Cardiac muscle cell (in vitro differentiated cells and primary cell): ENCODE measurements at regions not wholly inside any gene's neighbourhood (a gene's known extent, or its start where the extent isn't known, plus 50 kb on each side); places are given as distances from the start of the nearest gene placed in this dataset.

Source experiments
- DNase-seq, 2 donors: peaks; one replicate each; pipeline versions ENCODE4 v3.0.0 to v3.0.0-alpha.2; 2010 to 2017; ENCODE audit warnings: low read depth in 1 of 2, low spot score in 1 of 2
- H3K27ac ChIP-seq: fragments of 200-600 bp; sonication (generic); 2 replicates; pipeline ENCODE4 v1.5.1; 2016
- H3K27me3 ChIP-seq: fragments of 200-600 bp; sonication (generic); 2 replicates; pipeline ENCODE4 v1.6.0; 2016; ENCODE audit warnings: control low read depth
- H3K36me3 ChIP-seq: fragments of 200-600 bp; sonication (generic); 2 replicates; pipeline ENCODE4 v1.5.1; 2016; ENCODE audit warnings: control low read depth
- H3K4me1 ChIP-seq: fragments of 200-600 bp; sonication (generic); 2 replicates; pipeline ENCODE4 v1.8.1; 2017; ENCODE audit warnings: low read depth, mild to moderate bottlenecking, mixed run types
- H3K4me3 ChIP-seq: fragments of 200-600 bp; sonication (generic); 2 replicates; pipeline ENCODE4 v1.5.1; 2016; ENCODE audit warnings: mild to moderate bottlenecking
- H3K9me3 ChIP-seq: fragments of 200-600 bp; sonication (generic); 2 replicates; pipeline ENCODE4 v1.5.1; 2017; ENCODE audit warnings: low read depth, mild to moderate bottlenecking, control low read depth
- CTCF ChIP-seq: IDR thresholded peaks from 2 replicates; pipeline ENCODE4 v1.5.1; 2012; ENCODE audit warnings: low read depth, mild to moderate bottlenecking, low read length

- no peak for TF ChIP-seq CTCF
- H3K4me3 ChIP-seq, result no peak overlapping the region
- no peaks in the 10 kb centered on the region for H3K9me3 ChIP-seq
- DNase-seq, result no peak
- H3K27ac ChIP-seq, result no peak overlapping the region
- H3K4me1 ChIP-seq, result no peaks in the 10 kb centered on the region
- H3K27me3 ChIP-seq, result no peaks in the 10 kb centered on the region
- H3K36me3 ChIP-seq, result no peaks in the 10 kb centered on the region
Measured at GRCh38 chr16:25509456-25509855, 182.3 kb upstream of the HS3ST4 start.

DNA sequence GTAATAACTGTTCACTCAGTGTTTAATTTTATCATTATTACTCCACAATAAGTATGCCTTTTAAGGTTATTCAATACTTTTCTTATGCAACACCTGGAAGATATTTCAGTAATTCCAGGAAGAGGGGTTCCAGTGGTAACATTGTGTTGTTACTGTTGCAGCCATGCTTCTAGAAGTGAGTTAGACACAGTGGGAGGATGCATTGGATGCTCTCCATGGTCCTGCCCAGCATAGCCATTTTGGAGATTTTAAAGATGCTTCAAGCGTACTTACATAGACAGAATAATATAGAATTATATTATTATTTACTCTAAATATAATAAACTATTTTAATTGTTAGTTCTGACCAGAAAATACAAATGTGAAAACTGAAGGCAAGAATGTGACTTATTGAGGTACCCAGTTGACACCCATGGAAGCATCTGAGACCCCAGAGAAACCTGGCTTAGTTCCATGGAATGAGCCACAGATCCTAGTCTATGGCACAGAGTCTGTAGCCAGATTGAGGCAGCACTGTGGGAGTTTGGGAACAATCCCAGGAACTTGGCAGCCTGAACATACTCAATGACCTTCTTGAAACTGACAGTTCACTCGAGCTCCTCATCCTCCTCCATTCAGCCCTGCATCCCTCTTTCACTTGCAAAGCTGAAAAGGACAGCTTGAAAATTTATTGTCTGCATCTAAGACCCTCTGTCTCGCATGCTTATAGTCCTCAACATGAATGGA is 190.1 kb upstream of the HS3ST4 start:
- peak in 1 of 2 donors; percentile 44 for DNase-seq
- H3K4me3 ChIP-seq, result no peak overlapping the region
- H3K27me3 ChIP-seq, result no peaks in the 10 kb centered on the region
- no peaks in the 10 kb centered on the region for H3K4me1 ChIP-seq
- no peaks in the 10 kb centered on the region for H3K9me3 ChIP-seq
- no peaks in the 10 kb centered on the region for H3K36me3 ChIP-seq
- H3K27ac ChIP-seq, result no peak overlapping the region
- no peak for TF ChIP-seq CTCF

- Histone ChIP-seq H3K27me3 (no peaks in the 10 kb centered on the region), H3K9me3 (no peaks in the 10 kb centered on the region), H3K27ac (no peak overlapping the region), H3K36me3 (no peaks in the 10 kb centered on the region), H3K4me1 (no peaks in the 10 kb centered on the region), H3K4me3 (no peak overlapping the region)
- TF ChIP-seq CTCF, result no peak
- no peak for DNase-seq
Measured at GRCh38 chr16:25494292-25494691, 197.5 kb upstream of the HS3ST4 start.

- Histone ChIP-seq H3K4me3 (no peak overlapping the region), H3K4me1 (no peaks in the 10 kb centered on the region), H3K9me3 (no peaks in the 10 kb centered on the region), H3K27me3 (no peaks in the 10 kb centered on the region), H3K27ac (no peak overlapping the region), H3K36me3 (no peaks in the 10 kb centered on the region)
- DNase-seq, result no peak
- no peak for TF ChIP-seq CTCF
Measured at GRCh38 chr16:25493136-25493811, 198.5 kb upstream of the HS3ST4 start.

GRCh38 chr16:25488435-25488834 is 203.3 kb upstream of the HS3ST4 start:
- Histone ChIP-seq H3K4me3 (no peak overlapping the region), H3K27ac (no peak overlapping the region), H3K4me1 (no peaks in the 10 kb centered on the region), H3K36me3 (no peaks in the 10 kb centered on the region), H3K9me3 (no peaks in the 10 kb centered on the region), H3K27me3 (no peaks in the 10 kb centered on the region)
- TF ChIP-seq CTCF, result no peak
- DNase-seq, result no peak
